ENCODE measurements at regions not wholly inside any gene's neighbourhood (a gene's known extent, or its start where the extent isn't known, plus 50 kb on each side); places are given as distances from the start of the nearest gene placed in this dataset.

DNA sequence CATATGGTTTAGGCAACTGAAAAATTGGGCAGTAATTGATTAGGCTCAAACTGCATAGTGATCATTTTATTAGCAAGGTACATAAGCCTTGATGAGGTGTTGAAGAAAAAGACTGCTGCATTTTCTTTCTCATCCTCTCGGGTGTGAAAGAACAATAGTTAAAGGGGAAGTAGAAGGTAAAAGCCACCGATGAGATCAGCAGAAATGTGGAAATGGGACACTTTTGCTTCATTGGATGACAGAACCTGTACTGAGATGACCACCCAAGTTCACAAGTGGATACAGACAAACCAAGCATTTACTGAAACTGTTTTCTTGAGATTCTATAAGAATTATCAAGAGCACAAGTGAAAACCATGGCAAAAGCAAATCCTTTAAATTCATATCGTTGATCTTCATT lies 184.0 kb downstream of the TMX1 start:
- TF ChIP-seq CREB1 (IDR thresholded peaks at IDR 0.05) (no peak), CREB1 (CRISPR knock-in tag; IDR thresholded peaks at IDR 0.05) (no peak), FOSL1 (CRISPR knock-in tag; IDR thresholded peaks at IDR 0.05; ENCODE audit: borderline replicate concordance) (no peak), MED1 (CRISPR knock-in tag; IDR thresholded peaks at IDR 0.05) (no peak)
- TF ChIP-seq, protein P1, sequence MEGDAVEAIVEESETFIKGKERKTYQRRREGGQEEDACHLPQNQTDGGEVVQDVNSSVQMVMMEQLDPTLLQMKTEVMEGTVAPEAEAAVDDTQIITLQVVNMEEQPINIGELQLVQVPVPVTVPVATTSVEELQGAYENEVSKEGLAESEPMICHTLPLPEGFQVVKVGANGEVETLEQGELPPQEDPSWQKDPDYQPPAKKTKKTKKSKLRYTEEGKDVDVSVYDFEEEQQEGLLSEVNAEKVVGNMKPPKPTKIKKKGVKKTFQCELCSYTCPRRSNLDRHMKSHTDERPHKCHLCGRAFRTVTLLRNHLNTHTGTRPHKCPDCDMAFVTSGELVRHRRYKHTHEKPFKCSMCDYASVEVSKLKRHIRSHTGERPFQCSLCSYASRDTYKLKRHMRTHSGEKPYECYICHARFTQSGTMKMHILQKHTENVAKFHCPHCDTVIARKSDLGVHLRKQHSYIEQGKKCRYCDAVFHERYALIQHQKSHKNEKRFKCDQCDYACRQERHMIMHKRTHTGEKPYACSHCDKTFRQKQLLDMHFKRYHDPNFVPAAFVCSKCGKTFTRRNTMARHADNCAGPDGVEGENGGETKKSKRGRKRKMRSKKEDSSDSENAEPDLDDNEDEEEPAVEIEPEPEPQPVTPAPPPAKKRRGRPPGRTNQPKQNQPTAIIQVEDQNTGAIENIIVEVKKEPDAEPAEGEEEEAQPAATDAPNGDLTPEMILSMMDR (CRISPR knock-in tag; IDR thresholded peaks at IDR 0.05): no peak

All from HepG2 (cell line).